22Rv1 (cell line): ENCODE measurements at regions not wholly inside any gene's neighbourhood (a gene's known extent, or its start where the extent isn't known, plus 50 kb on each side); places are given as distances from the start of the nearest gene placed in this dataset.

ENCODE experiments used
- ZFX ChIP-seq: fragments of 450-650 bp; IDR thresholded peaks from 2 replicates; pipeline ENCODE4 v1.6.1; 2017; ENCODE audit warnings: antibody characterized with exemption, borderline replicate concordance
- TF ChIP-seq, protein P1 (sequence below): fragments of 450-650 bp; IDR thresholded peaks from 2 replicates; pipeline ENCODE4 v1.5.1; 2017; ENCODE audit warnings: mild to moderate bottlenecking

DNA sequence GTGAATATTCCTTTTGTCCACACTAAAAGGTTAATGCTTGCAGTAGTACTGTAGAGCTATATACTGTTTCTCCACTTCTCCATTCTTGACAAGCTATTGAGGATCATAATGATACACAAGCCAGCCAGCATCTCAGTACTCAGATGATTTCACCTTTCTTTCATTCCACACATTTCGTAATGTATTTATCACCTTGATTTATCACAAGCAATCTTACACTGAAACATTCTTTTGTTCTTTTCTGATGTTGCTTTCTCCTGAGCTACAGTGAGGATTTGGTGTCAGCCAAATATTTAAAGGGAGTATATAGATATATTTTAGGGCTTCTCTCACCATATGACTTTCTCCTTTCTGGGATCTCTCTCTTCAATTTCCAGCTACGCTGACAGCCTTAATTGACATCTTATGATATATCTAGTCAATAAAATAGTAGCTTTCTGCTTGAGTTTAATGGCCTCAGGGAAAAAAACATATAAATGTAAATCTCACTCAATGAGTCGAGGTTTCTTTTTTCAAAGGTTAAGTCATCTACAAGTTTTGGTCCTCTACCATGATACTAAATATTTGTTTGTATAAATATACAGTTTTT, 1327.0 kb downstream of the NSUN3 start:
- TF ChIP-seq, protein P1, sequence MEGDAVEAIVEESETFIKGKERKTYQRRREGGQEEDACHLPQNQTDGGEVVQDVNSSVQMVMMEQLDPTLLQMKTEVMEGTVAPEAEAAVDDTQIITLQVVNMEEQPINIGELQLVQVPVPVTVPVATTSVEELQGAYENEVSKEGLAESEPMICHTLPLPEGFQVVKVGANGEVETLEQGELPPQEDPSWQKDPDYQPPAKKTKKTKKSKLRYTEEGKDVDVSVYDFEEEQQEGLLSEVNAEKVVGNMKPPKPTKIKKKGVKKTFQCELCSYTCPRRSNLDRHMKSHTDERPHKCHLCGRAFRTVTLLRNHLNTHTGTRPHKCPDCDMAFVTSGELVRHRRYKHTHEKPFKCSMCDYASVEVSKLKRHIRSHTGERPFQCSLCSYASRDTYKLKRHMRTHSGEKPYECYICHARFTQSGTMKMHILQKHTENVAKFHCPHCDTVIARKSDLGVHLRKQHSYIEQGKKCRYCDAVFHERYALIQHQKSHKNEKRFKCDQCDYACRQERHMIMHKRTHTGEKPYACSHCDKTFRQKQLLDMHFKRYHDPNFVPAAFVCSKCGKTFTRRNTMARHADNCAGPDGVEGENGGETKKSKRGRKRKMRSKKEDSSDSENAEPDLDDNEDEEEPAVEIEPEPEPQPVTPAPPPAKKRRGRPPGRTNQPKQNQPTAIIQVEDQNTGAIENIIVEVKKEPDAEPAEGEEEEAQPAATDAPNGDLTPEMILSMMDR = no peak
- no peak for TF ChIP-seq ZFX
